ENCODE measurements at regions not wholly inside any gene's neighbourhood (a gene's known extent, or its start where the extent isn't known, plus 50 kb on each side); places are given as distances from the start of the nearest gene placed in this dataset.
A peak's percentile ranks its signal among the peaks of the same experiment; 100 is the strongest.

- TF ChIP-seq CTCF (IDR thresholded peaks at IDR 0.05 in 8 of 11, conservative IDR thresholded peaks at IDR 0.05 in 3 of 11): peak in 6 of 11 experiments; percentile 27 to 65 (median 50)
- TF ChIP-seq POLR2A (IDR thresholded peaks at IDR 0.05): no peak
- TF ChIP-seq POLR2AphosphoS5 (IDR thresholded peaks at IDR 0.05): no peak
These were observed 80.7 kb upstream of the IGFBP7 start for GRCh38 chr4:57190601-57191481.

Data from spleen (tissue), 7 donors.